CD14-positive monocyte (primary cell): ENCODE measurements at regions not wholly inside any gene's neighbourhood (a gene's known extent, or its start where the extent isn't known, plus 50 kb on each side); places are given as distances from the start of the nearest gene placed in this dataset.

Experiments used
- DNase-seq, 3 donors: peaks; one replicate each; pipeline ENCODE4 v3.0.0-alpha.2; 2011 to 2022
- H2AFZ ChIP-seq: 2 replicates; pipeline ENCODE4 v1.6.0; 2012; ENCODE audit warnings: mild to moderate bottlenecking, low read depth, low read length, inconsistent platforms; ENCODE audit not compliant: insufficient read depth, poor library complexity, severe bottlenecking
- H3K27ac ChIP-seq, 2 donors: 1 replicate in 1 of 2; 2 replicates in 1 of 2; pipeline ENCODE4 v1.5.1; 2012 to 2013; ENCODE audit warnings: low read length in 2 of 2, control low read depth in 1 of 2, inconsistent platforms in 1 of 2, low read depth in 1 of 2, mild to moderate bottlenecking in 1 of 2
- H3K27me3 ChIP-seq, 2 donors: one replicate each; pipeline versions ENCODE4 v1.6.0 to v1.6.1; 2011 to 2013; ENCODE audit warnings: low read length in 2 of 2; ENCODE audit not compliant: control insufficient read depth in 2 of 2, insufficient read depth in 2 of 2
- H3K36me3 ChIP-seq, 2 donors: replicated peaks in 1 of 2; 1 replicate in 1 of 2; 2 replicates in 1 of 2; pipeline versions ENCODE4 v1.5.1 to v1.6.1; 2012 to 2013; ENCODE audit warnings: low read length in 2 of 2, control low read depth in 1 of 2, inconsistent platforms in 1 of 2, mild to moderate bottlenecking in 1 of 2; ENCODE audit not compliant: insufficient read depth in 2 of 2, control insufficient read depth in 1 of 2
- H3K4me1 ChIP-seq, 2 donors: 1 replicate in 1 of 2; 2 replicates in 1 of 2; pipeline versions ENCODE4 v1.5.1 to v1.6.1; 2012 to 2013; ENCODE audit warnings: low read length in 2 of 2, control low read depth in 1 of 2, inconsistent platforms in 1 of 2, mild to moderate bottlenecking in 1 of 2, moderate library complexity in 1 of 2; ENCODE audit not compliant: insufficient read depth in 2 of 2, control insufficient read depth in 1 of 2
- H3K4me2 ChIP-seq: replicated peaks from 2 replicates; pipeline ENCODE3; 2012; ENCODE audit warnings: low read length, moderate library complexity, mild to moderate bottlenecking; ENCODE audit not compliant: poor library complexity, severe bottlenecking; ENCODE audit errors: extremely low read depth
- H3K4me3 ChIP-seq, 3 experiments: fragments of 200-600 bp in 1 of 3; sonication (generic) in 1 of 3; replicated peaks in 1 of 3; 1 replicate in 2 of 3; 2 replicates in 1 of 3; pipeline ENCODE4 v1.5.1; 2011 to 2013; ENCODE audit warnings: low read length in 3 of 3, mild to moderate bottlenecking in 3 of 3, control low read depth in 2 of 3, low read depth in 2 of 3, inconsistent platforms in 1 of 3, moderate library complexity in 1 of 3
- H3K79me2 ChIP-seq: 2 replicates; pipeline ENCODE4 v1.6.0; 2012; ENCODE audit warnings: mild to moderate bottlenecking, control low read depth, inconsistent platforms, low read length, moderate library complexity; ENCODE audit not compliant: insufficient read depth
- H3K9ac ChIP-seq: 2 replicates; pipeline ENCODE4 v1.6.0; 2017; ENCODE audit warnings: low read length, mild to moderate bottlenecking; ENCODE audit not compliant: insufficient read depth, poor library complexity, severe bottlenecking
- H3K9me3 ChIP-seq, 2 donors: replicated peaks in 1 of 2; 1 replicate in 1 of 2; 2 replicates in 1 of 2; pipeline versions ENCODE4 v1.5.1 to v1.6.1; 2012 to 2013; ENCODE audit warnings: low read length in 2 of 2, control low read depth in 1 of 2; ENCODE audit not compliant: control insufficient read depth in 1 of 2, insufficient read depth in 1 of 2
- H4K20me1 ChIP-seq: 2 replicates; pipeline ENCODE4 v1.6.0; 2012; ENCODE audit warnings: mild to moderate bottlenecking, low read length, control low read depth, moderate library complexity; ENCODE audit not compliant: insufficient read depth
- H3K27ac Mint-ChIP-seq, 7 donors: one replicate each; pipeline ENCODE4 v1.8.0; 2020; ENCODE audit warnings: mild to moderate bottlenecking in 7 of 7, mixed read lengths in 7 of 7, moderate library complexity in 6 of 7, inconsistent platforms in 2 of 7
- H3K27me3 Mint-ChIP-seq, 3 donors: one replicate each; pipeline ENCODE4 v1.8.0; 2021 to 2022; ENCODE audit warnings: low read depth in 3 of 3, mild to moderate bottlenecking in 3 of 3, mixed read lengths in 3 of 3, moderate library complexity in 3 of 3, inconsistent platforms in 1 of 3
- H3K36me3 Mint-ChIP-seq, 2 donors: one replicate each; pipeline ENCODE4 v1.8.0; 2020; ENCODE audit warnings: mixed read lengths in 2 of 2, inconsistent platforms in 1 of 2, mild to moderate bottlenecking in 1 of 2
- H3K4me1 Mint-ChIP-seq: one replicate; pipeline ENCODE4 v1.8.0; 2020; ENCODE audit warnings: mild to moderate bottlenecking, mixed read lengths
- H3K4me3 Mint-ChIP-seq, 2 donors: one replicate each; pipeline ENCODE4 v1.8.0; 2020; ENCODE audit warnings: mild to moderate bottlenecking in 2 of 2, mixed read lengths in 2 of 2, moderate library complexity in 1 of 2
- H3K9me3 Mint-ChIP-seq, 7 donors: one replicate each; pipeline ENCODE4 v1.8.0; 2020 to 2022; ENCODE audit warnings: mixed read lengths in 7 of 7, mild to moderate bottlenecking in 6 of 7, moderate library complexity in 6 of 7, inconsistent platforms in 2 of 7
- WGBS: methylation state at CpG from one replicate; pipeline ENCODE4 v1.1.5; 2013; ENCODE audit warnings: missing lambda C conversion rate; ENCODE audit not compliant: insufficient coverage; 5-methylcytosine and 5-hydroxymethylcytosine counted together
- intact Hi-C, 2 donors: fragments of 100-400 bp; cut with micrococcal nuclease; formaldehyde crosslinking; loops; one replicate each; pipeline versions ENCODE4 v1.15.0 to v1.15.1; 2023
- TF ChIP-seq, protein P1 (sequence below): fragments of 200-600 bp; IDR thresholded peaks from one replicate; pipeline ENCODE4 v1.8.0; 2022; ENCODE audit warnings: antibody characterized with exemption, mild to moderate bottlenecking

DNA sequence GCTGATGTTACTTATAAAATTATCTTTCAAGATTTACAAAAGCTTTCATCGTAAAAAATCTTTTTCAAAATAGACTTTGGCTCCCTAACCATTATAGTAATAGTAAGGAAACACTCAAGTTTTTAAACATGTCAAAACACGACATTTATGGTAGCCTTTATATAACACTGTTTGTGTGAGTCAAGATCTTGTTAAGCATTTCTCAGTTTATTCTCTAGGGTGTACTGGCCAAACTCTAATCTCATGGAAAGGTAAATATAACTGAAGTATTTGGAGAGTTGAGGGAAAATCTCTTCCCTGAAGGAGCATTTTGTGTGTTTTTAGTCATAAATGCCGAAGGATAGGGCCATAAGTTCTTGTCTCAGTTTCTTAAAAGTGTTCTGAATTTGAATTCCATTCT lies 790.9 kb upstream of the NCAM2 start:
- no peak for DNase-seq
- intact Hi-C loops: no loop called here
- H3K27ac Mint-ChIP-seq: no peak overlapping the region
- no peaks in the 10 kb centered on the region for H3K27me3 ChIP-seq
- H3K4me2 ChIP-seq: no peak overlapping the region
- H3K9ac ChIP-seq: no peak overlapping the region
- H3K27ac ChIP-seq: no peak overlapping the region
- no peak overlapping the region for H3K4me3 ChIP-seq
- H3K4me3 Mint-ChIP-seq: no peak overlapping the region
- no peaks in the 10 kb centered on the region for H3K79me2 ChIP-seq
- peaks cover 4 to 5% of the 10 kb centered on the region in 2 donors for H3K9me3 ChIP-seq
- peaks cover 3 to 24% (median 7%) of the 10 kb centered on the region in 7 donors for H3K9me3 Mint-ChIP-seq
- H4K20me1 ChIP-seq: no peaks in the 10 kb centered on the region
- H3K36me3 ChIP-seq: no peaks in the 10 kb centered on the region
- H2AFZ ChIP-seq: no peak overlapping the region
- TF ChIP-seq, protein P1, sequence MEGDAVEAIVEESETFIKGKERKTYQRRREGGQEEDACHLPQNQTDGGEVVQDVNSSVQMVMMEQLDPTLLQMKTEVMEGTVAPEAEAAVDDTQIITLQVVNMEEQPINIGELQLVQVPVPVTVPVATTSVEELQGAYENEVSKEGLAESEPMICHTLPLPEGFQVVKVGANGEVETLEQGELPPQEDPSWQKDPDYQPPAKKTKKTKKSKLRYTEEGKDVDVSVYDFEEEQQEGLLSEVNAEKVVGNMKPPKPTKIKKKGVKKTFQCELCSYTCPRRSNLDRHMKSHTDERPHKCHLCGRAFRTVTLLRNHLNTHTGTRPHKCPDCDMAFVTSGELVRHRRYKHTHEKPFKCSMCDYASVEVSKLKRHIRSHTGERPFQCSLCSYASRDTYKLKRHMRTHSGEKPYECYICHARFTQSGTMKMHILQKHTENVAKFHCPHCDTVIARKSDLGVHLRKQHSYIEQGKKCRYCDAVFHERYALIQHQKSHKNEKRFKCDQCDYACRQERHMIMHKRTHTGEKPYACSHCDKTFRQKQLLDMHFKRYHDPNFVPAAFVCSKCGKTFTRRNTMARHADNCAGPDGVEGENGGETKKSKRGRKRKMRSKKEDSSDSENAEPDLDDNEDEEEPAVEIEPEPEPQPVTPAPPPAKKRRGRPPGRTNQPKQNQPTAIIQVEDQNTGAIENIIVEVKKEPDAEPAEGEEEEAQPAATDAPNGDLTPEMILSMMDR: no peak
- WGBS: no CpG with 5 or more reads among the region's 3 CpGs
- H3K4me1 Mint-ChIP-seq: no peaks in the 10 kb centered on the region
- H3K27me3 Mint-ChIP-seq: peaks cover 0 to 2% (median 0%) of the 10 kb centered on the region in 3 donors
- no peaks in the 10 kb centered on the region for H3K4me1 ChIP-seq
- no peaks in the 10 kb centered on the region for H3K36me3 Mint-ChIP-seq

GRCh38 chr21:20215959-20216358 lies 782.2 kb upstream of the NCAM2 start:
- no peak overlapping the region for H3K4me2 ChIP-seq
- DNase-seq: no peak
- no peaks in the 10 kb centered on the region for H3K79me2 ChIP-seq
- intact Hi-C loops: no loop called here
- no peak overlapping the region for H3K27ac ChIP-seq
- TF ChIP-seq, protein P1: no peak
- H3K4me3 Mint-ChIP-seq: no peak overlapping the region
- peaks cover 3 to 9% (median 5%) of the 10 kb centered on the region in 7 donors for H3K9me3 Mint-ChIP-seq
- H3K4me3 ChIP-seq: no peak overlapping the region
- no peaks in the 10 kb centered on the region for H3K27me3 Mint-ChIP-seq
- H3K4me1 Mint-ChIP-seq: no peaks in the 10 kb centered on the region
- no peaks in the 10 kb centered on the region for H3K27me3 ChIP-seq
- no peaks in the 10 kb centered on the region for H3K4me1 ChIP-seq
- 100% methylated on average over 2 of the region's 6 CpGs for WGBS
- no peak overlapping the region for H3K9ac ChIP-seq
- H4K20me1 ChIP-seq: no peaks in the 10 kb centered on the region
- no peak overlapping the region for H2AFZ ChIP-seq
- H3K36me3 Mint-ChIP-seq: no peaks in the 10 kb centered on the region
- H3K27ac Mint-ChIP-seq: no peak overlapping the region
- peaks cover 4 to 13% of the 10 kb centered on the region in 2 donors for H3K9me3 ChIP-seq
- H3K36me3 ChIP-seq: no peaks in the 10 kb centered on the region
